Adipocyte (in vitro differentiated cells): ENCODE measurements at regions not wholly inside any gene's neighbourhood (a gene's known extent, or its start where the extent isn't known, plus 50 kb on each side); places are given as distances from the start of the nearest gene placed in this dataset.

Experiments used
- DNase-seq: peaks from one replicate; pipeline ENCODE4 v3.0.0-alpha.2; 2015; ENCODE audit warnings: low read depth
- H3K27me3 ChIP-seq: replicated peaks from 2 replicates; pipeline ENCODE4 v1.7.0; 2013; ENCODE audit warnings: mild to moderate bottlenecking, low read length, moderate library complexity; ENCODE audit not compliant: control insufficient read depth, insufficient read depth
- H3K36me3 ChIP-seq: 2 replicates; pipeline ENCODE4 v1.7.0; 2013; ENCODE audit warnings: low read length, mild to moderate bottlenecking, moderate library complexity; ENCODE audit not compliant: control insufficient read depth, insufficient read depth, severe bottlenecking
- H3K4me1 ChIP-seq: 2 replicates; pipeline ENCODE4 v1.7.0; 2013; ENCODE audit warnings: mild to moderate bottlenecking, low read length, moderate library complexity; ENCODE audit not compliant: control insufficient read depth, insufficient read depth
- H3K4me3 ChIP-seq: 2 replicates; pipeline ENCODE4 v1.7.0; 2013; ENCODE audit warnings: mild to moderate bottlenecking, low read length, moderate library complexity
- H3K9ac ChIP-seq: 2 replicates; pipeline ENCODE4 v1.7.0; 2013; ENCODE audit warnings: mild to moderate bottlenecking, low read length, moderate library complexity
- H3K9me3 ChIP-seq: 2 replicates; pipeline ENCODE4 v1.7.0; 2013; ENCODE audit warnings: mild to moderate bottlenecking, low read length, moderate library complexity; ENCODE audit not compliant: control insufficient read depth

DNA sequence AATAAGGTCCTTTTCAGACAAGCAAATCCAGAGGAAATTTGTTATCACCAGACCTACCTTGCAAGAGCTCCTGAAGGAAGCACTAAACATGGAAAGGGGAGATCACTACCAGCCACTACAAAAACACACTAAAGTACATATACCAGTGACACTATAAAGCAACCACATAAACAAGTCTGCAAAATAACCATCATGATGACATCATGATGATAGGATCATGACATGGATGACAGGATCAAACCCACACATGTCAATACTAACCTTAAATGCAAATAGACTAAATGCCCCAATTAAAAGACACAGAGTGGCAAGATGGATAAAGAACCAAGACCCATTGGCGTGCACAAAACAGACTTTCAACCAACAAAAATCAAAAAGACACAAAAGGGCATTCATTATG is 688.8 kb upstream of the NR5A2 start:
- H3K27me3 ChIP-seq: no peaks in the 10 kb centered on the region
- DNase-seq: no peak
- H3K9me3 ChIP-seq: no peaks in the 10 kb centered on the region
- no peaks in the 10 kb centered on the region for H3K36me3 ChIP-seq
- no peak overlapping the region for H3K4me3 ChIP-seq
- no peak overlapping the region for H3K9ac ChIP-seq
- H3K4me1 ChIP-seq: peaks cover 16% of the 10 kb centered on the region

DNA sequence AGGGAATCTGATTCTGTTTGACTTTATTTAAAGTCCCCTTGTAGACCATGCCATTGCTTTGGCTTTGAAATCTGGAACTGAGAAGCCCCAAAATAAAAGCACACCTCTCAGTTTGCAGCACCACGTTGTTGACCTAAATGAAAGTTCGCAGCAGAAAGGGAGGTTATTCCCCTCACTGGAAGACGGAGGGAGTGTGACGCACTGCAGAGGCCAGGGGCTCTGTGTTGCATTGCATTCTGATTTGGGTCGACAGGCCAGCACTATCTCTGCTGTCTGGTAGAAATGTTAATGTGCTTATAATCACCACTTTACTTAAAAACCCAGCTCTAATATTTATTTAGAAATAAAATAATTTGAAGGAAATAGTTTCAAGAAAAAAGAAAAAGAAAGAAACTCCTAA is 675.2 kb upstream of the NR5A2 start:
- Histone ChIP-seq H3K9ac (no peak overlapping the region), H3K9me3 (peaks cover 14% of the 10 kb centered on the region), H3K4me3 (no peak overlapping the region), H3K4me1 (no peaks in the 10 kb centered on the region), H3K27me3 (no peaks in the 10 kb centered on the region), H3K36me3 (no peaks in the 10 kb centered on the region)
- no peak for DNase-seq

DNA sequence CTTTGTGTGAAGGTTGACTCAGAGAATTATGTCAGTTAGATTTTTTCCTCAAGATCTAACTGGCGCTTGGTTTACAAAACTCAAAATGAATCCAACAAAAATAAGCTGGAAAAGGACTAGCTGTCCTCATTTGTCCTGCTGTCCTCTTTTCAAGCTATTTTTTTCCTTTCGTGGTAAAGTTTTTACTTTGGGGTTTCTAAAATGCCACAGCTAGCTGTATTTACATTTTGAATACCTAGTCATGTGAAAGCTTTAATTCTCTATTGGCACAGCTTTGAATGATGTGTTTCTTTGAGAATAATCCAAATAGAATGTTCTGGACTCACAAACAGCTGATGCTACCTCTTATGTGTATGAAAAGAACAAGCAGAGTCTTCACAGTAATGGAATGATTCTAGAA is 673.6 kb upstream of the NR5A2 start:
- Histone ChIP-seq H3K4me1 (no peaks in the 10 kb centered on the region), H3K27me3 (no peaks in the 10 kb centered on the region), H3K9ac (no peak overlapping the region), H3K9me3 (peaks cover 14% of the 10 kb centered on the region), H3K36me3 (no peaks in the 10 kb centered on the region), H3K4me3 (no peak overlapping the region)
- peak; percentile 24 for DNase-seq

DNA sequence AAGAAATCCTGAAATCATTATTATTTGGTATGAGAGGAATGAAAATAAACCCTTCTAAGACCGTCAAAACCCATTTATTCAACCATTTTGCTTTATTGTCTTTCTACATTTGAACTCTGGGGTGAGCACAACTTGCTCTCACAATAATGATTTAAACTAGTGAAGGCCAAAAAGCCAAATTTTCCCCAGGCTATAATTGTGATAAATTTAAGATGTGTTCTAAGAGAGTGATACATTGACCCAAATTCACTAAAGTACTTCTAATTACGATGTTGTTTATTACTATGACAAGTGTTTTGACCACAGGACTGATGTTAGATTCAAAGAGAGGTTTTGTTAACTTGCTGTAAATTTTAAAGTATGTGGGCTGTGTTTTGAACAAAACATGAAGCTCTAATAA is 670.9 kb upstream of the NR5A2 start:
- no peak for DNase-seq
- no peaks in the 10 kb centered on the region for H3K9me3 ChIP-seq
- H3K9ac ChIP-seq: no peak overlapping the region
- H3K27me3 ChIP-seq: no peaks in the 10 kb centered on the region
- H3K4me1 ChIP-seq: no peaks in the 10 kb centered on the region
- H3K36me3 ChIP-seq: no peaks in the 10 kb centered on the region
- H3K4me3 ChIP-seq: no peak overlapping the region

DNA sequence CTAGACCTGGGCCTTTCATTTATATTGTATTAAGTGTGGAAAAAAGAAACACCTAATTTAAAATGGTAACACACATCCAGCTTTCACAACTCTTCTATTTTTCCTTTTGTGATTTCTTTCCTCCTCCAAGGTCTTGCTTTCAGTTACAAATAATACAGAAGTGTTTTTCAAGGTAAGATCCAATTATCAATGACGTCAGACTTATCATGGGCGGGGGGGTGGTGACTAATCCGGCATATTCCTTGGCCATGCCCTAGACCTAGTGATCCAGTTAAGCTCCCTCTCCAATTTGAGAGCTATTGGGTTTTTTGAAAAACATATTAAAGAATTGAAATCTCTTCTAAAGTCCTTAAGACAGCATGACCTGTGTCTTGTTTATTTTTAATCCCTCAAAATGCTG is 669.9 kb upstream of the NR5A2 start:
- no peak for DNase-seq
- Histone ChIP-seq H3K36me3 (no peaks in the 10 kb centered on the region), H3K4me3 (no peak overlapping the region), H3K27me3 (no peaks in the 10 kb centered on the region), H3K9me3 (no peaks in the 10 kb centered on the region), H3K9ac (no peak overlapping the region), H3K4me1 (no peaks in the 10 kb centered on the region)

DNA sequence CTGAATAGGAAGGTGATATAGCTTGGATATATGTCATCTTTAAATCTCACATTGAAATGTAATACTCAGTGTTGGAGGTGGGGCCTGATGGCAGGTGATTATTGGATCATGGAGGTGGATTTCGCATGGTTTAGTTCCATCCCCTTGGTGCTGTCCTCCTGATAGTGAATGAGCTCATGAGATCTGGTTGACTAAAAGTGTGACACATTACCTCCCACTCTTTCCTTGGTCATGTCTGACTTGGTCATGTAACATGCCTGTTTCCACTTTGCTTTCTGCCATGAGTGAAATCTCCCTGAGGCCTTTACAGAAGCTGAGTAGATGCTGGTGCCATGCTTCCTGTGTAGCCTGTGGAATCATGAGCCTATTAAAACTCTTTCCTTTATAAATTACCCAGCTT is 664.5 kb upstream of the NR5A2 start:
- Histone ChIP-seq H3K4me1 (no peaks in the 10 kb centered on the region), H3K9ac (no peak overlapping the region), H3K27me3 (no peaks in the 10 kb centered on the region), H3K4me3 (no peak overlapping the region), H3K36me3 (no peaks in the 10 kb centered on the region), H3K9me3 (no peaks in the 10 kb centered on the region)
- DNase-seq: no peak

DNA sequence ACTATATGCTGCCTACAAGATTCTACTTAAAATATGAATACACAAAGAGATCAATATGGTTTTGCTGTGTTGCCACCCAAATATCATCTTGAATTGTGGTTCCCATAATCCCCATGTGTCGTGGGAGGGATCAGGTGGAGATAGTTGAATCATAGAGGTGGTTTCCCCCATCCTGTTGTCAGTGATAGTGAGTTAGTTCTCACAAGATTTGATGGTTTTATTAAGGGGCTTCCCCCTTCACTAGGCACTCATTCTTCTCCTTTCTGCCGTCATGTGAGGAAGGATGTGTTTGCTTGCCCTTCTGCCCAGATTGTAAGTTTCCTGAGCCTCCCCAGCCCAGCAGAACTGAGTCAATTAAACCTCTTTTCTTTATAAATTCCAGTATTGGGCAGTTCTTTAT is 654.4 kb upstream of the NR5A2 start:
- Histone ChIP-seq H3K27me3 (no peaks in the 10 kb centered on the region), H3K4me1 (no peaks in the 10 kb centered on the region), H3K4me3 (no peak overlapping the region), H3K36me3 (no peaks in the 10 kb centered on the region), H3K9ac (no peak overlapping the region), H3K9me3 (peaks cover 6% of the 10 kb centered on the region)
- DNase-seq: no peak

DNA sequence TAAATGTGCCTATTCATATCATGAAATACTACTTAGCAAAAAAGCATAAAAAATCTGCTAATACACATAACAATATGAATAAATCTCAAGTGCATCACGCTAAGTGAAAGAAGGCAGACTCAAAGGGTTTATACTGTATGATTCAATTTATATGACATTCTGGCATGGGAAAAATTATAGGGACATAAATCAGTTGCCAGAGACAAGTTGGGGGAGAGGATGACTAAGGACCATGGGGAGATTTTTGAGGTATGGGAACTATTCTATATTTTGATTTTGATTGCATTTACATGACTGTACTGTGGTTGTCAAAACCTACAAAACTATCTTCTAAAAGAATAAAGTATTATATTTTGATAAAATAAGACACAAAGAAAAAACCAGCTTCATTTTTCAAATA is 650.3 kb upstream of the NR5A2 start:
- Histone ChIP-seq H3K27me3 (no peaks in the 10 kb centered on the region), H3K4me1 (no peaks in the 10 kb centered on the region), H3K9ac (no peak overlapping the region), H3K4me3 (no peak overlapping the region), H3K36me3 (no peaks in the 10 kb centered on the region), H3K9me3 (peaks cover 5% of the 10 kb centered on the region)
- DNase-seq: no peak

DNA sequence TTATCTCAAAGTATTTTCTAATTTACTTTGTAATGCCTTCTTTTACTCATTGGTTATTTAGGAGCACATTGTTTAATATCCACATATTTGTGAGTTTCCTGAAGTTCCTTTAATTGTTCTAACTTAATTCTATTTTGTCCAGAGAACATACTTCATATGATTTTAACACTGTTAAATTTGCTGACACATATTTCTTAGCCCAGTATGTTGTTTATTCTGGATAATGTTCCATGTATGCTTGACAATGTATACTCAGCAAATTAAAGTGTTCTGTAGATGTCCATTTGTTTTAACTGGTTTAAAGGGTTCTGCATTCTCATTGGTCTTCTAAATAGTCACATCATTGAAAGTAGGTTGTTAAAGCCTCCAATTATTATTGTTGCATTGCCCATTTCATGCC is 643.7 kb upstream of the NR5A2 start:
- no peak for DNase-seq
- Histone ChIP-seq H3K4me3 (no peak overlapping the region), H3K27me3 (no peaks in the 10 kb centered on the region), H3K9ac (no peak overlapping the region), H3K4me1 (no peaks in the 10 kb centered on the region), H3K9me3 (no peaks in the 10 kb centered on the region), H3K36me3 (no peaks in the 10 kb centered on the region)

DNA sequence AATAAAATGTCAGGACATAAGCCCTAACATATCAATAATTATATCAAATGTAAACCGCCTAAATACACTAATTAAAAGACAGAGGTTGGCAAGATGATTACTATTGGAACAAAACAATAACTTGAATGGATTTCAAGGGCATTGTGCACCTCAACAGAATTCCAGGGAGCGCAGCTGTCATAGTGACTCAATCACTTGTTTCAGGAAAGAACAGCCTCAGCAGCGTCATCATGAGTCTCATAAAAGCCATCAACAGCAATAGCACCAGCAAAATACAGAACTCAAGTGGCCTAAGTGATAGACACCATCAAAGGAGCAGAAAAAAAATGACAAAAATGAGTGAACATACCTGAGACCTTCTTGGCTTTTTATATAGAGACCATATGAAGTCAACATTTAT is 632.7 kb upstream of the NR5A2 start:
- DNase-seq: no peak
- no peaks in the 10 kb centered on the region for H3K27me3 ChIP-seq
- H3K36me3 ChIP-seq: no peaks in the 10 kb centered on the region
- no peaks in the 10 kb centered on the region for H3K9me3 ChIP-seq
- H3K4me3 ChIP-seq: no peak overlapping the region
- no peak overlapping the region for H3K9ac ChIP-seq
- H3K4me1 ChIP-seq: no peaks in the 10 kb centered on the region

DNA sequence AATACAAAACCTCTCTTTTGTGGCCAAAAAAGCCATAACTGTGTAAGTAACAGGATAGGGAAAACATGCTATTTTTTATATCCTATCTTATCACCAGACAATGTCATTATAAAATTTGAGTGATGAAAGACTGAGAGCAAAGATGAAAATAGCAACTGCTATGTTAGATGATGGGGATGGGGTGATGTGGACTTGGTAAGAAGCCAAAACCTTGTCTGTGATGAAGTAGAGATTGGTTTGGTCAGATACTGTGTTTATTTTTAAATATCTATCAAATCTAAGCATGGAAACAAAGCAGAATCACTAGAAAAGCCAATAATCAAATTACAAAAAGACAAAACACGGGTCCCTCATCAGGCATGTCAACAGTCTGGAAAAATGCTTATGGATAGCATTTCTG is 631.1 kb upstream of the NR5A2 start:
- no peak overlapping the region for H3K4me3 ChIP-seq

DNA sequence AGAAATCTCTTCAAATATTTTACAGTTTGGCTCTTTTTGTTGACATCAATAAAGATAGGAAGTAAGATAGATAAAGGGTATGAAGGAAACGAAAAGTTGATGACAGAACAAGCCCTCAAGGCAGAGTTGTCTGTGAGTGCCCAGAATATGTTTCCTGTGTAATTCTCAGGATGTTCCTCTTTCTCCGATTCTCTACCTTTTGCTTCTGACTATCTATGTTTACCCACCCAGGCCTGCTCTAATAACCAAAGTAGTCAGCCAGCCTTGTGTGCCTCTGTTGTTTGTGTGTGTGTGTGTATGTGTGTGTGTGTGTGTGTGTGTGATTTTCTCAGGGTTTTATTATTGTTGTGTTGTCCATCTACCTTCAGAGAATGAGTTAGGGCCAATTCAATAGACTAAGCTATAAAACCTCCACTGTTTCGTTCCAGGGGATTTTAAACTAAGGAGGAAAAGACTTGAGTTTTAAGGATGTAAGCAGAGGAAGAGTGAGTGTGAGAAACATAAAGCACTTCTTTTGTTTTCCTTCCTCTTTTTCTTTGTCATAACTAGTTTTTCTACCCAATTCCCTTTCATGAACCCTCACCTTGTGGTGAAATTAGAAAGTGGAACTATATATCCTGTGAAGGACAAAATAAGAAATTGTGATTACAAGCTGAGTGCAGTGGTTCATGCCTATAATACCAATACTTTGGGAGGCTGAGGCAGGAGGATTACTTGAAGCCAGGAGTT is 627.4 kb upstream of the NR5A2 start:
- Histone ChIP-seq H3K4me3 (no peak overlapping the region), H3K4me1 (peaks cover 3% of the 10 kb centered on the region), H3K36me3 (no peaks in the 10 kb centered on the region), H3K9me3 (no peaks in the 10 kb centered on the region), H3K9ac (no peak overlapping the region), H3K27me3 (no peaks in the 10 kb centered on the region)
- DNase-seq: no peak

More for the DNA sequence above, 631.1 kb upstream of the NR5A2 start:
- no peaks in the 10 kb centered on the region for H3K27me3 ChIP-seq
- DNase-seq: no peak
- no peak overlapping the region for H3K9ac ChIP-seq
- H3K4me1 ChIP-seq: no peaks in the 10 kb centered on the region
- no peaks in the 10 kb centered on the region for H3K36me3 ChIP-seq
- H3K9me3 ChIP-seq: no peaks in the 10 kb centered on the region
